ENCODE measurements at regions not wholly inside any gene's neighbourhood (a gene's known extent, or its start where the extent isn't known, plus 50 kb on each side); places are given as distances from the start of the nearest gene placed in this dataset.

DNA sequence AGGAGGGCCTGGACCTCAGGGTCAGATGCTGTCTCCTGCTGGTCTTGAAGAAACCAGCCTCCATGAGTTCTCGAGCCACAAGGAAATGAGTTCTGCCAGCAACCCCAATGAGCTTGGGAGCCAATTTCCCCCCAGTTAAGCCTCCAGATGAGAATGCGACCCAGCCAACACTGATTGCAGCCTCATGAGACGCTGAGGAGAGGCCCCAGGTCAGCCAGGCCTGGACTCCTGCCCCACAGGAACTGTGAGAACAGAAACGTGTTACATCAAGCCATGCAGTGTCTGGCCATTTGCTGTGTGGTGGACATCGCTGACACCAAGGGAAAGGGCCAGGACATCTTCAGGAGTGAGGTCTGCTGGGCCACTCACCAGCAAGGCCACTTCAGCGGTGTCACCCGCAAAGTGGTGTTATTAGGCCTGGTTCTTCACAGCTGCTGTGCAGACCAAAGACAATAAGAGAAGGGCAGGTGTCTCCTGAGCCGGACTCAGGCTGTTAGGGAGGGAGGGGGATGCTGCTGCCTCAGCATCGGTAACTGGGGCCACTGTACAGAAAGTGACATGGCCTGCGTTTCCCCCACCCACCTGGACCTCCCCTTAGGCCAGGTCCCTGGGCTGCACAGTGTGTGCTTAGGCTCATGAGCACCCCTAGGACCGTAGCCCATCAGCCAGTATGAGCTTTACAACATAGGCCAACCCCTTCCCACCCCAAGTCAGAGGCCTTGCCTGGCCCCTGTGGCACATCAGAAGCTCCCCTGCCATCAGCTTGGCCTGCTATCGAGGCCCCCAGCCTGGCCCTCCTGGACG is 272.4 kb upstream of the RTL1 start:
- Histone ChIP-seq H2BK20ac (ENCODE audit: low read depth, low read length) (no peak overlapping the region), H3K18ac (ENCODE audit: low read depth, low read length) (no peak overlapping the region), H3K4me3 (ENCODE audit: insufficient read depth, low read depth, low read length) (no peak overlapping the region), H2BK5ac (ENCODE audit: low read depth, low read length, poor library complexity, severe bottlenecking) (no peak overlapping the region), H4K91ac (ENCODE audit: insufficient read depth, low read depth, low read length) (no peak overlapping the region), H4K8ac (ENCODE audit: low read depth in 2 of 2, low read length in 2 of 2) (no peak overlapping the region), H2BK15ac (ENCODE audit: low read depth, low read length) (no peak overlapping the region), H2AK5ac (ENCODE audit: low read depth, low read length) (no peak overlapping the region), H3K36me3 (ENCODE audit: control insufficient read depth, insufficient read depth, low read length) (no peaks in the 10 kb centered on the region), H2AK9ac (replicated peaks; ENCODE audit: low read depth, low read length, poor library complexity) (peak overlapping the region; percentile 1), H3K4me1 (ENCODE audit: control insufficient read depth, insufficient read depth, low read length) (no peaks in the 10 kb centered on the region), H2AFZ (replicated peaks; ENCODE audit: low read length, poor library complexity) (no peak overlapping the region), H3K4me2 (ENCODE audit: low read depth, low read length) (no peak overlapping the region), H4K20me1 (ENCODE audit: insufficient read depth, low read length) (no peaks in the 10 kb centered on the region), H3K27ac (ENCODE audit: insufficient read depth, low read length) (no peak overlapping the region), H3K56ac (ENCODE audit: extremely low read depth, insufficient read depth, low read length) (no peak overlapping the region), H3K23ac (ENCODE audit: low read depth, low read length) (no peak overlapping the region), H3K9me3 (ENCODE audit: control insufficient read depth, insufficient read depth, low read length) (peaks cover 15% of the 10 kb centered on the region), H4K5ac (ENCODE audit: low read depth, low read length) (no peak overlapping the region), H3K79me1 (ENCODE audit: low read depth in 1 of 2, low read length in 2 of 2) (no peaks in the 10 kb centered on the region), H3K9ac (ENCODE audit: low read depth, low read length) (no peak overlapping the region), H3K9me1 (ENCODE audit: insufficient read depth, low read length) (no peaks in the 10 kb centered on the region), H3K14ac (replicated peaks; ENCODE audit: low read depth, low read length) (no peak overlapping the region), H3K4ac (ENCODE audit: low read depth, low read length) (no peak overlapping the region), H3K27me3 (ENCODE audit: control insufficient read depth, insufficient read depth, low read length) (no peaks in the 10 kb centered on the region; the same call in 1 of the 2 replicates), H2BK120ac (ENCODE audit: low read depth, low read length) (no peak overlapping the region)
- 58% methylated on average over 7 of the region's 13 CpGs; no CpG with 5 or more reads in 1 of the 2 experiments for WGBS, 2 experiments (ENCODE audit: extremely low coverage in 2 of 2, insufficient read length in 1 of 2)
- dilution Hi-C loops (cut with HindIII; ENCODE audit: low sequenced_read_pairs, unreplicated experiment) (no loop called here), in situ Hi-C loops (cut with MboI; ENCODE audit: low sequenced_read_pairs) (no loop called here), intact Hi-C loops (cut with micrococcal nuclease) (no loop called here)
- ChIA-PET CTCF (no interaction called here), POLR2A (ENCODE audit: unreplicated experiment) (no interaction called here)
- ATAC-seq (ENCODE audit: low read depth) (no peak), DNase-seq (no peak)
- BruUV-seq (replicated peaks) = no TSS peak
- TF ChIP-seq MXI1 (IDR thresholded peaks at IDR 0.05; ENCODE audit: borderline replicate concordance, low read depth, low read length) = no peak
- TF ChIP-seq POLR2A (IDR thresholded peaks at IDR 0.05; ENCODE audit: low read depth, low read length) = no peak
- TF ChIP-seq CTCF (conservative IDR thresholded peaks at IDR 0.05; ENCODE audit: low read depth, low read length) = no peak
- TF ChIP-seq SMC3 (IDR thresholded peaks at IDR 0.05; ENCODE audit: low read depth, low read length) = no peak
- no peak for TF ChIP-seq RAD21 (IDR thresholded peaks at IDR 0.05; ENCODE audit: low read length)
- TF ChIP-seq FOS (IDR thresholded peaks at IDR 0.05; ENCODE audit: low read depth, low read length) = no peak
- no peak for TF ChIP-seq NFE2L2 (IDR thresholded peaks at IDR 0.05; ENCODE audit: low read depth, low read length)
- no peak for TF ChIP-seq MAFK (IDR thresholded peaks at IDR 0.05; ENCODE audit: low read depth, low read length)
- TF ChIP-seq, protein P1, sequence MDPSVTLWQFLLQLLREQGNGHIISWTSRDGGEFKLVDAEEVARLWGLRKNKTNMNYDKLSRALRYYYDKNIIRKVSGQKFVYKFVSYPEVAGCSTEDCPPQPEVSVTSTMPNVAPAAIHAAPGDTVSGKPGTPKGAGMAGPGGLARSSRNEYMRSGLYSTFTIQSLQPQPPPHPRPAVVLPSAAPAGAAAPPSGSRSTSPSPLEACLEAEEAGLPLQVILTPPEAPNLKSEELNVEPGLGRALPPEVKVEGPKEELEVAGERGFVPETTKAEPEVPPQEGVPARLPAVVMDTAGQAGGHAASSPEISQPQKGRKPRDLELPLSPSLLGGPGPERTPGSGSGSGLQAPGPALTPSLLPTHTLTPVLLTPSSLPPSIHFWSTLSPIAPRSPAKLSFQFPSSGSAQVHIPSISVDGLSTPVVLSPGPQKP (IDR thresholded peaks at IDR 0.05; ENCODE audit: borderline replicate concordance, low read depth, low read length) = no peak
- TF ChIP-seq RCOR1 (IDR thresholded peaks at IDR 0.05; ENCODE audit: insufficient replicate concordance, low read length) = no peak
- no peak for TF ChIP-seq MAZ (IDR thresholded peaks at IDR 0.05; ENCODE audit: borderline replicate concordance, low read depth, low read length)
- TF ChIP-seq RFX5 (IDR thresholded peaks at IDR 0.05; ENCODE audit: low read depth, low read length) = no peak
- no peak for TF ChIP-seq CEBPB (IDR thresholded peaks at IDR 0.05; ENCODE audit: low read depth, low read length)
- TF ChIP-seq BHLHE40 (IDR thresholded peaks at IDR 0.05; ENCODE audit: low read depth, low read length) = no peak
- no peak for TF ChIP-seq CHD1 (IDR thresholded peaks at IDR 0.05; ENCODE audit: low read depth, low read length)
- TF ChIP-seq, protein P2, sequence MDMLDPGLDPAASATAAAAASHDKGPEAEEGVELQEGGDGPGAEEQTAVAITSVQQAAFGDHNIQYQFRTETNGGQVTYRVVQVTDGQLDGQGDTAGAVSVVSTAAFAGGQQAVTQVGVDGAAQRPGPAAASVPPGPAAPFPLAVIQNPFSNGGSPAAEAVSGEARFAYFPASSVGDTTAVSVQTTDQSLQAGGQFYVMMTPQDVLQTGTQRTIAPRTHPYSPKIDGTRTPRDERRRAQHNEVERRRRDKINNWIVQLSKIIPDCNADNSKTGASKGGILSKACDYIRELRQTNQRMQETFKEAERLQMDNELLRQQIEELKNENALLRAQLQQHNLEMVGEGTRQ (IDR thresholded peaks at IDR 0.05; ENCODE audit: low read depth, low read length) = no peak
